CD4-positive, CD25-positive, alpha-beta regulatory T cell (primary cell): ENCODE measurements at regions not wholly inside any gene's neighbourhood (a gene's known extent, or its start where the extent isn't known, plus 50 kb on each side); places are given as distances from the start of the nearest gene placed in this dataset.

Experiments used
- ATAC-seq, 2 donors: fragments of 150-1000 bp; cut with Tn5 transposase; one replicate each; pipeline ENCODE4 v1.10.0; 2021; ENCODE audit warnings: low read depth in 2 of 2, moderate number of reproducible peaks in 2 of 2, moderate library complexity in 1 of 2
- DNase-seq, 3 donors: peaks; one replicate each; pipeline versions ENCODE4 v3.0.0 to v3.0.0-alpha.2; 2012 to 2022; ENCODE audit warnings: mixed read lengths in 1 of 3
- H3K27ac ChIP-seq: one replicate; pipeline ENCODE4 v1.7.0; 2013; ENCODE audit warnings: mild to moderate bottlenecking, low read length; ENCODE audit not compliant: insufficient read depth, poor library complexity, severe bottlenecking
- H3K27me3 ChIP-seq: one replicate; pipeline ENCODE4 v1.7.0; 2013; ENCODE audit warnings: low read length; ENCODE audit not compliant: control insufficient read depth, insufficient read depth
- H3K36me3 ChIP-seq: one replicate; pipeline ENCODE4 v1.7.0; 2013; ENCODE audit warnings: mild to moderate bottlenecking, low read length, moderate library complexity; ENCODE audit not compliant: control insufficient read depth, insufficient read depth
- H3K4me1 ChIP-seq: 2 replicates; pipeline ENCODE4 v1.7.0; 2013; ENCODE audit warnings: mild to moderate bottlenecking, low read length; ENCODE audit not compliant: insufficient read depth, control insufficient read depth, poor library complexity, severe bottlenecking
- H3K4me3 ChIP-seq: one replicate; pipeline ENCODE4 v1.7.0; 2013; ENCODE audit warnings: low read depth, mild to moderate bottlenecking, low read length, moderate library complexity
- H3K9me3 ChIP-seq, 2 experiments: 1 replicate in 1 of 2; 2 replicates in 1 of 2; pipeline ENCODE4 v1.7.0; 2013; ENCODE audit warnings: low read length in 2 of 2, mild to moderate bottlenecking in 1 of 2, moderate library complexity in 1 of 2; ENCODE audit not compliant: control insufficient read depth in 2 of 2
- H3K27ac Mint-ChIP-seq, 3 donors: one replicate each; pipeline ENCODE4 v1.8.0; 2020 to 2022; ENCODE audit warnings: mild to moderate bottlenecking in 3 of 3, mixed read lengths in 3 of 3, moderate library complexity in 2 of 3
- H3K27me3 Mint-ChIP-seq: one replicate; pipeline ENCODE4 v1.8.0; 2022; ENCODE audit warnings: mild to moderate bottlenecking, mixed read lengths
- H3K36me3 Mint-ChIP-seq: one replicate; pipeline ENCODE4 v1.8.0; 2020; ENCODE audit warnings: mixed read lengths
- H3K4me1 Mint-ChIP-seq, 4 donors: one replicate each; pipeline ENCODE4 v1.8.0; 2020 to 2022; ENCODE audit warnings: mixed read lengths in 4 of 4, mild to moderate bottlenecking in 1 of 4
- H3K4me3 Mint-ChIP-seq, 4 donors: one replicate each; pipeline ENCODE4 v1.8.0; 2020 to 2022; ENCODE audit warnings: mild to moderate bottlenecking in 4 of 4, mixed read lengths in 4 of 4, moderate library complexity in 3 of 4
- H3K9me3 Mint-ChIP-seq, 7 donors: one replicate each; pipeline ENCODE4 v1.8.0; 2020 to 2022; ENCODE audit warnings: mixed read lengths in 7 of 7, mild to moderate bottlenecking in 3 of 7, moderate library complexity in 2 of 7

DNA sequence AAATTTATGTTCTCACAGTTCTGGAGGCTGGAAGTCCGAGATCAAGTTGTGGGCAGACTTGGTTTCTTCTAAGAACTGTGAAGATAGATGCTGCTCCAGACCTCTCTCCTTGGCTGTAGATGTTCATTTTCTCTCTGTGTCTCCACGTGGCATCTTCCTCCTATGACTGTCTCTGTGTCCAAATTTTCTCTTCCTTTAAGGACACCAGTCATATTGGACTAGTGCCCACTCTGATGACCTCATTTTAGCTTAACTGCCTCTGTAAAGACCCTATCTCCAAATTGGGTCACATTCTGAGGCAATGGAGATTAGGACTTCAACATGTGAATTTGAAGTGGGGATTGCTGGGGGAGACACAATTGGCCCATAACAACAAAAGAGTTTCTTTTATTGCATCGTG lies 125.3 kb upstream of the ETS2 start:
- no peak for ATAC-seq
- H3K27ac ChIP-seq: no peak overlapping the region
- DNase-seq: no peak
- H3K4me1 ChIP-seq: no peaks in the 10 kb centered on the region
- H3K9me3 ChIP-seq: no peaks in the 10 kb centered on the region
- Mint-ChIP-seq H3K9me3 (peaks cover 0 to 3% (median 0%) of the 10 kb centered on the region in 7 donors), H3K4me1 (peaks cover 0 to 4% (median 0%) of the 10 kb centered on the region in 4 donors), H3K4me3 (no peak overlapping the region), H3K27ac (no peak overlapping the region), H3K27me3 (peaks cover 15% of the 10 kb centered on the region), H3K36me3 (no peaks in the 10 kb centered on the region)
- no peak overlapping the region for H3K4me3 ChIP-seq
- no peaks in the 10 kb centered on the region for H3K27me3 ChIP-seq
- no peaks in the 10 kb centered on the region for H3K36me3 ChIP-seq

GRCh38 chr21:38683222-38683621 lies 122.5 kb upstream of the ETS2 start:
- no peak overlapping the region for H3K27ac Mint-ChIP-seq
- DNase-seq: no peak
- ATAC-seq: no peak
- Histone ChIP-seq H3K36me3 (no peaks in the 10 kb centered on the region), H3K9me3 (no peaks in the 10 kb centered on the region), H3K4me1 (no peaks in the 10 kb centered on the region), H3K27ac (no peak overlapping the region), H3K27me3 (no peaks in the 10 kb centered on the region), H3K4me3 (no peak overlapping the region)
- H3K4me3 Mint-ChIP-seq: no peak overlapping the region
- peaks cover 0 to 6% (median 0%) of the 10 kb centered on the region in 7 donors for H3K9me3 Mint-ChIP-seq
- H3K36me3 Mint-ChIP-seq: peaks cover 4% of the 10 kb centered on the region
- H3K27me3 Mint-ChIP-seq: peaks cover 11% of the 10 kb centered on the region
- peaks cover 0 to 4% (median 0%) of the 10 kb centered on the region in 4 donors for H3K4me1 Mint-ChIP-seq

DNA sequence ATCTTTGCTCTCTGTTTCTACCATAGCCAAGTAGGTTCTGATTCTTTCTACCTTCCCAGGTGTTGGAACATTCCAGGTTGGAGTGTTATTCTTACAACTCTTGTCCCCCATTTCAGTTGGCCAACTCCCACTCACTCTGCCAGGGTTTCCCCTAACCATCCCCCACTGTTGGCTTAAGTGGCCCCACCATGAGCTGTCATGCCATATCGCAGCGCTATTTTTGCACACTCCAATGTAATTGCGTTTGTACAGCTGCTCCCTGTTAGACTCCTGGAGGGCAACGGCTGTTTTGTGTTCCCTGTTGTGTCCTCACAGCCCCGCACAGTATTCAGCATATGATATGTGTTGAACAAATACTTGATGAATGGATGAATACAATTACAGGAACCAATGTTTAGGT lies 117.7 kb upstream of the ETS2 start:
- Histone ChIP-seq H3K4me1 (no peaks in the 10 kb centered on the region), H3K36me3 (no peaks in the 10 kb centered on the region), H3K27ac (no peak overlapping the region), H3K4me3 (no peak overlapping the region), H3K9me3 (no peaks in the 10 kb centered on the region), H3K27me3 (no peaks in the 10 kb centered on the region)
- no peak for ATAC-seq
- Mint-ChIP-seq H3K36me3 (peaks cover 4% of the 10 kb centered on the region), H3K27ac (no peak overlapping the region), H3K9me3 (peaks cover 0 to 6% (median 0%) of the 10 kb centered on the region in 7 donors), H3K27me3 (peaks cover 11% of the 10 kb centered on the region), H3K4me3 (no peak overlapping the region), H3K4me1 (no peaks in the 10 kb centered on the region)
- DNase-seq: no peak

DNA sequence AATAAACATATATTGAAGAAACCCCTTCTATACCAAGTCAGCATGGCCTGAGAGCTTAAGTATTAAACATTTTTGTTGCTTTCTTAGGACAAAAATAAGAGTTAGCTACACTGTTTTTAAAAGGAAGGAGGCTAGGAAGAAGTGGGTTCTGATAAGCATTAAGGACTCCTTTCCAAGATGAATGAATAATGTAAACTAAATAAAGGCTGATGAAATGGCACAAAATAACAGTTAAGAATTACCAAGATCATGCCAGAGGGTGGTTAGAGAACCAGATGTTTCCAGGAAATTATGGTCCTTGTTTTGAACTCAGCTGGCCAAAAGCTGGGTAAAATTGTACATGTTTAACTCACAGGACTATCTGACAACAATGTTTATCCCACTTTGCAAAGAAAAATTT lies 114.1 kb upstream of the ETS2 start:
- ATAC-seq: no peak

GRCh38 chr21:38696579-38696978 lies 109.2 kb upstream of the ETS2 start:
- ATAC-seq (no peak), DNase-seq (no peak)
- Histone ChIP-seq H3K27me3 (no peaks in the 10 kb centered on the region), H3K36me3 (no peaks in the 10 kb centered on the region), H3K4me1 (no peaks in the 10 kb centered on the region), H3K4me3 (no peak overlapping the region), H3K27ac (no peak overlapping the region), H3K9me3 (no peaks in the 10 kb centered on the region)
- Mint-ChIP-seq H3K9me3 (peaks cover 0 to 5% (median 0%) of the 10 kb centered on the region in 7 donors), H3K27ac (no peak overlapping the region), H3K4me1 (no peaks in the 10 kb centered on the region), H3K36me3 (no peaks in the 10 kb centered on the region), H3K27me3 (peaks cover 6% of the 10 kb centered on the region), H3K4me3 (no peak overlapping the region)

More for the DNA sequence above, 114.1 kb upstream of the ETS2 start:
- Mint-ChIP-seq H3K27me3 (peaks cover 6% of the 10 kb centered on the region), H3K27ac (no peak overlapping the region), H3K36me3 (peaks cover 4% of the 10 kb centered on the region), H3K9me3 (peaks cover 0 to 5% (median 0%) of the 10 kb centered on the region in 7 donors), H3K4me1 (no peaks in the 10 kb centered on the region), H3K4me3 (no peak overlapping the region)
- no peak overlapping the region for H3K27ac ChIP-seq
- DNase-seq: no peak
- H3K4me1 ChIP-seq: no peaks in the 10 kb centered on the region
- H3K36me3 ChIP-seq: no peaks in the 10 kb centered on the region
- H3K27me3 ChIP-seq: no peaks in the 10 kb centered on the region
- no peak overlapping the region for H3K4me3 ChIP-seq
- H3K9me3 ChIP-seq: no peaks in the 10 kb centered on the region

DNA sequence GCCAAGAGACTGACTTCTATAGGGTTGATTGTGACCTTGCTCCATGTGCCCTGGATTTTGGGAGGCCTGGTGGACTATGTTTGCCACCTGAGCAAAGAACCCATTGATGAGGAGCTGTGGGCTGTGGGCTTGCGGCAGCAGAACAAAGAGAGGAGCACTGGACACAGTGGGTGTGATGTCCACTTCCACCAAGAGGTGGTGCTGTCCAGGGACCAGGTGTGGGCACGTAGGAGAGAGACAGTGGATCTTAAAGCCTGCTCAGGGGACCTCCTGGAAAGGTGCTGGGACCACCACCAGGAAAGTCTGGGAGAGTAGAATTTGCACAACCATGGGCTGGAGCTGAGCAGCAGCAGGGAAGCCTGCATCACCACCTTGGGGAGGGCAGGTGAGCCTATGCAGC lies 106.7 kb upstream of the ETS2 start:
- ATAC-seq: no peak
- Mint-ChIP-seq H3K4me1 (no peaks in the 10 kb centered on the region), H3K27ac (no peak overlapping the region), H3K9me3 (peaks cover 0 to 4% (median 0%) of the 10 kb centered on the region in 7 donors), H3K4me3 (no peak overlapping the region), H3K27me3 (peaks cover 14% of the 10 kb centered on the region), H3K36me3 (no peaks in the 10 kb centered on the region)
- Histone ChIP-seq H3K4me3 (no peak overlapping the region), H3K9me3 (no peaks in the 10 kb centered on the region), H3K27me3 (no peaks in the 10 kb centered on the region), H3K27ac (no peak overlapping the region), H3K36me3 (no peaks in the 10 kb centered on the region), H3K4me1 (no peaks in the 10 kb centered on the region)
- no peak for DNase-seq

GRCh38 chr21:38702196-38702595 lies 103.5 kb upstream of the ETS2 start:
- no peaks in the 10 kb centered on the region for H3K4me1 Mint-ChIP-seq
- H3K4me3 Mint-ChIP-seq: no peak overlapping the region
- Histone ChIP-seq H3K27me3 (no peaks in the 10 kb centered on the region), H3K27ac (no peak overlapping the region), H3K4me3 (no peak overlapping the region), H3K36me3 (no peaks in the 10 kb centered on the region), H3K9me3 (no peaks in the 10 kb centered on the region), H3K4me1 (no peaks in the 10 kb centered on the region)
- ATAC-seq (no peak), DNase-seq (no peak)
- no peaks in the 10 kb centered on the region for H3K36me3 Mint-ChIP-seq
- peaks cover 0 to 4% (median 0%) of the 10 kb centered on the region in 7 donors for H3K9me3 Mint-ChIP-seq
- no peak overlapping the region for H3K27ac Mint-ChIP-seq
- peaks cover 13% of the 10 kb centered on the region for H3K27me3 Mint-ChIP-seq

DNA sequence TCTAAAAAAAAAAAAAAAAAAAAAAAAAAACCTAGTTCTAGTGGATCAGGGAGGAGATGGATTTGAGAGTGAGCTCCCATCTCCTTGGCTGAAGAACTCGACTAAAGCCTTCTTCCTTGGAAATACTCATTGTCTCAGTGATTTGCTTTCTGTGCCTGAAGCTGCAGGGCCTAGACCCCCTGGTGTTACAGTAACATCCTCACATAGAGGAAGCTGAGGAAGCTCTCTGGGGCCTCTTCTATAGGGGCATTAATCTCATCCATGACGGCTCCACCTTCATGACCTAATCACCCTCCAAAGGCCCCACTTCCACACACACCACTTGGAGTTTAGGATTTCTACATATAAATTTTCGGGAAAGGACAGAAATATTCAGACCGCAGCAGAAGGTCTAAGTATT lies 95.9 kb upstream of the ETS2 start:
- Mint-ChIP-seq H3K4me1 (no peaks in the 10 kb centered on the region), H3K9me3 (peaks cover 0 to 2% (median 0%) of the 10 kb centered on the region in 7 donors), H3K27ac (no peak overlapping the region), H3K36me3 (no peaks in the 10 kb centered on the region), H3K4me3 (no peak overlapping the region), H3K27me3 (peaks cover 26% of the 10 kb centered on the region)
- H3K27ac ChIP-seq: no peak overlapping the region
- no peak overlapping the region for H3K4me3 ChIP-seq
- ATAC-seq: no peak
- DNase-seq: no peak
- H3K36me3 ChIP-seq: no peaks in the 10 kb centered on the region
- no peaks in the 10 kb centered on the region for H3K27me3 ChIP-seq
- no peaks in the 10 kb centered on the region for H3K4me1 ChIP-seq
- no peaks in the 10 kb centered on the region for H3K9me3 ChIP-seq
